GM12873 (cell line): ENCODE measurements at regions not wholly inside any gene's neighbourhood (a gene's known extent, or its start where the extent isn't known, plus 50 kb on each side); places are given as distances from the start of the nearest gene placed in this dataset.

Source experiments
- CTCF ChIP-seq: IDR thresholded peaks from 2 replicates; pipeline ENCODE4 v1.5.1; 2012; ENCODE audit warnings: low read depth, mild to moderate bottlenecking, moderate library complexity, low read length, control low read depth; ENCODE audit not compliant: insufficient read depth; ENCODE audit errors: missing control alignments

- TF ChIP-seq CTCF, result no peak
Observed at GRCh38 chr3:77707281-77707680, 667.4 kb downstream of the ROBO2 start.

- no peak for TF ChIP-seq CTCF
Observed at GRCh38 chr3:77709155-77709554, 669.3 kb downstream of the ROBO2 start.

- TF ChIP-seq CTCF, result no peak
Observed at GRCh38 chr3:77718311-77718710, 678.4 kb downstream of the ROBO2 start.

GRCh38 chr3:77720460-77720971 lies 680.6 kb downstream of the ROBO2 start:
- no peak for TF ChIP-seq CTCF

- TF ChIP-seq CTCF, result no peak
Observed at GRCh38 chr3:77726517-77726916, 686.6 kb downstream of the ROBO2 start.

GRCh38 chr3:77746048-77746447 lies 706.1 kb downstream of the ROBO2 start:
- TF ChIP-seq CTCF, result no peak

GRCh38 chr3:77746892-77747291 lies 707.0 kb downstream of the ROBO2 start:
- TF ChIP-seq CTCF, result no peak

GRCh38 chr3:77772459-77772858 lies 732.6 kb downstream of the ROBO2 start:
- no peak for TF ChIP-seq CTCF
